Vagina (tissue), 2 donors: ENCODE measurements at regions not wholly inside any gene's neighbourhood (a gene's known extent, or its start where the extent isn't known, plus 50 kb on each side); places are given as distances from the start of the nearest gene placed in this dataset.

Source experiments
- DNase-seq, 2 donors: peaks; one replicate each; pipeline ENCODE4 v3.0.0-alpha.2; 2017; ENCODE audit errors: extremely low spot score in 2 of 2
- H3K27ac ChIP-seq: fragments of 200-600 bp; sonication (generic); one replicate; pipeline ENCODE4 v1.5.1; 2019
- H3K27me3 ChIP-seq: fragments of 200-600 bp; sonication (generic); one replicate; pipeline ENCODE4 v1.5.1; 2019
- H3K36me3 ChIP-seq, 2 donors: fragments of 200-600 bp; sonication (generic); one replicate each; pipeline ENCODE4 v1.5.1; 2017 to 2019
- H3K4me1 ChIP-seq: fragments of 200-600 bp; sonication (generic); one replicate; pipeline ENCODE4 v1.5.1; 2019
- H3K4me3 ChIP-seq, 2 donors: fragments of 200-600 bp; sonication (generic); 1 replicate in 1 of 2; 2 replicates in 1 of 2; pipeline ENCODE4 v1.5.1; 2016 to 2019
- H3K9me3 ChIP-seq: fragments of 200-600 bp; sonication (generic); one replicate; pipeline ENCODE4 v1.5.1; 2019
- POLR2A ChIP-seq, 2 donors: fragments of 450-650 bp; IDR thresholded peaks; one replicate each; pipeline ENCODE4 v1.6.1; 2017; ENCODE audit warnings: antibody characterized with exemption in 2 of 2, mild to moderate bottlenecking in 2 of 2, moderate library complexity in 2 of 2
- POLR2AphosphoS5 ChIP-seq, 2 donors: sonication (generic); formaldehyde crosslinking; IDR thresholded peaks; one replicate each; pipeline ENCODE4 v1.9.0; 2017; ENCODE audit warnings: antibody characterized with exemption in 2 of 2, mild to moderate bottlenecking in 2 of 2, low read depth in 1 of 2; ENCODE audit not compliant: insufficient read depth in 1 of 2
- intact Hi-C: fragments of 100-400 bp; cut with DNase I; formaldehyde crosslinking; loops from one replicate; pipeline ENCODE4 v1.15.1; 2023
- TF ChIP-seq, protein P1 (sequence below), 3 experiments: fragments of 450-650 bp in 2 of 3; fragments of 200-600 bp in 1 of 3; sonication (generic) in 1 of 3; IDR thresholded peaks; one replicate each; pipeline ENCODE4 v1.5.1; 2017 to 2019; ENCODE audit warnings: antibody characterized with exemption in 3 of 3, mild to moderate bottlenecking in 2 of 3, moderate library complexity in 2 of 3

DNA sequence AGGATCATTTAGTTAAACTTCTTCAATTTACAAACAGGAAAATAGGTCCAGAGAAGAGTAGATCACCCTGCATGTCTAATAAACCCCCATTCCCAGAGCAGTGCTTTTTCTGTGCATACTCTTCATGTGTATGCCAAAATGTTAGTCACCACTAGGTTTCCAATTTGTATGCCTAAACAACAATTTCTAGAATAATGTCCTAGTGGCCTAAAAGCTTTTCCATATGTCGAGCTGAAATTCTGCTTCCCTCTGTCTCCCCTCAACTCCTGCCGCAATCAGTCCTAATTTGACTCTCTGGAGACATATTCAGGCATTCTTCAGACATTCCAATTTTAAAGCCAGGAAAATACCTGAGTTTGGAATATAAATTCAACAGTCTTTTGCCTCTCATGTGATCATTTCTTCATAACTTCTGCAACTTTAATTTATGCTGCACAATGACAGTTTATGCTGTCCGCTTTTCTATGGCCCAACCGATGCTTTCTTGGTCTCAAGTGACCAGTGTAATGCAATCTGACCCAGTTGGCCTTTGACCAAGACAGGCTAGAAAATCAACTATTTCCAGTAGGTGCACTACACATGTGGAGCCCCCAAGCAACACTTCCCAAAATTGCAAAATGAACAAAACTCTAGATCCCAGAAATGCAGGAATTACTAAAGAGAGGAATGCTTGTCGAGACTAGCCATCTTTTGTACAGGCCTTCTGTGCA is 122.9 kb upstream of the FMR1 start:
- Histone ChIP-seq H3K36me3 (no peaks in the 10 kb centered on the region), H3K9me3 (no peaks in the 10 kb centered on the region), H3K27ac (no peak overlapping the region), H3K4me1 (no peaks in the 10 kb centered on the region), H3K4me3 (no peak overlapping the region), H3K27me3 (no peaks in the 10 kb centered on the region)
- intact Hi-C loops = no loop called here
- no peak for DNase-seq
- TF ChIP-seq, protein P1, sequence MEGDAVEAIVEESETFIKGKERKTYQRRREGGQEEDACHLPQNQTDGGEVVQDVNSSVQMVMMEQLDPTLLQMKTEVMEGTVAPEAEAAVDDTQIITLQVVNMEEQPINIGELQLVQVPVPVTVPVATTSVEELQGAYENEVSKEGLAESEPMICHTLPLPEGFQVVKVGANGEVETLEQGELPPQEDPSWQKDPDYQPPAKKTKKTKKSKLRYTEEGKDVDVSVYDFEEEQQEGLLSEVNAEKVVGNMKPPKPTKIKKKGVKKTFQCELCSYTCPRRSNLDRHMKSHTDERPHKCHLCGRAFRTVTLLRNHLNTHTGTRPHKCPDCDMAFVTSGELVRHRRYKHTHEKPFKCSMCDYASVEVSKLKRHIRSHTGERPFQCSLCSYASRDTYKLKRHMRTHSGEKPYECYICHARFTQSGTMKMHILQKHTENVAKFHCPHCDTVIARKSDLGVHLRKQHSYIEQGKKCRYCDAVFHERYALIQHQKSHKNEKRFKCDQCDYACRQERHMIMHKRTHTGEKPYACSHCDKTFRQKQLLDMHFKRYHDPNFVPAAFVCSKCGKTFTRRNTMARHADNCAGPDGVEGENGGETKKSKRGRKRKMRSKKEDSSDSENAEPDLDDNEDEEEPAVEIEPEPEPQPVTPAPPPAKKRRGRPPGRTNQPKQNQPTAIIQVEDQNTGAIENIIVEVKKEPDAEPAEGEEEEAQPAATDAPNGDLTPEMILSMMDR (IDR thresholded peaks at IDR 0.05) = no peak
- no peak for TF ChIP-seq POLR2A (IDR thresholded peaks at IDR 0.05)

DNA sequence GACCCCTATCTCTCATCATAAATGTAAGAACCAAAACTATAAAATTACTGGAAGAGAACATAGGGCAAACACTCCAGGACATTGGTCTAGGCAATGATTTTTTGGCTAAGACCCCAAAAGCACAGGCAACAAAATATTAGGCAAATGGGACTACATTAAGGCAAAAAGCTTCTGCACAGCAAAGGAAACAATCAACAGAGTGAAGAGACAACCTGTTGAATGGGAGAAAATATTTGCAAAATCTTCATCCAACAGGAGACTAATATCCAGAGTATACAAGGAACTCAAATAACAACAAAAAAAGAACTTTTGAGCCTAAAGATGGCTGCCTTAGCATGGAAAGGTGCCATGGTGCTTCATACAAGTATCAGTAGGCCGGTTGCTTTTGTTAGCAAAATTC is 111.1 kb upstream of the FMR1 start:
- TF ChIP-seq POLR2A (IDR thresholded peaks at IDR 0.05) (no peak), POLR2AphosphoS5 (IDR thresholded peaks at IDR 0.05; ENCODE audit: insufficient read depth in 1 of 2, low read depth in 1 of 2) (no peak)
- TF ChIP-seq, protein P1 (IDR thresholded peaks at IDR 0.05) = no peak
- Histone ChIP-seq H3K36me3 (no peaks in the 10 kb centered on the region), H3K9me3 (no peaks in the 10 kb centered on the region), H3K4me1 (no peaks in the 10 kb centered on the region), H3K27ac (no peak overlapping the region), H3K27me3 (no peaks in the 10 kb centered on the region), H3K4me3 (no peak overlapping the region)
- no peak for DNase-seq
- intact Hi-C loops = no loop called here

DNA sequence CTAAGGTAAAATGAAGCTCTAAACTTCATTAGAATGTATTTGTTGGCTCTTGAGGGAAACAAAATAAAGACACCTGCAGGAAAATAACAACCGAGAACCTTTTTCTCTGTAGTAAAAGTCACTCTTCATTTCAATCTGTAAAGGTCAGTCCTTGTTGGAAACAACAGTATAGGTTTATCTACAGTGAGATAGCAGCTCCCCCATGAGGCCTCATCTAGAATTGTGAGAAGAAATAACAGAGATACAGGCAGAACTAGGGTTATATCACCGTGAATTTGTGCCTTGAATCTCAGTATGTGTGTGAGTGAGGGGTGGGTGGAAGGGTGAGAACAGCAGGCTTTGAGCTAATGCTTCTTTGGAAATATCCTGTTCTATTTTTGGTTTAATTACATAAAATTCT is 107.8 kb upstream of the FMR1 start:
- H3K36me3 ChIP-seq = no peaks in the 10 kb centered on the region
- TF ChIP-seq POLR2AphosphoS5 (IDR thresholded peaks at IDR 0.05; ENCODE audit: insufficient read depth in 1 of 2, low read depth in 1 of 2) = no peak
- TF ChIP-seq, protein P1 (IDR thresholded peaks at IDR 0.05) = no peak
- no peak for TF ChIP-seq POLR2A (IDR thresholded peaks at IDR 0.05)
- no peaks in the 10 kb centered on the region for H3K9me3 ChIP-seq
- H3K4me1 ChIP-seq = no peaks in the 10 kb centered on the region
- intact Hi-C loops = no loop called here
- H3K4me3 ChIP-seq = no peak overlapping the region
- H3K27me3 ChIP-seq = no peaks in the 10 kb centered on the region
- no peak for DNase-seq
- H3K27ac ChIP-seq = no peak overlapping the region

DNA sequence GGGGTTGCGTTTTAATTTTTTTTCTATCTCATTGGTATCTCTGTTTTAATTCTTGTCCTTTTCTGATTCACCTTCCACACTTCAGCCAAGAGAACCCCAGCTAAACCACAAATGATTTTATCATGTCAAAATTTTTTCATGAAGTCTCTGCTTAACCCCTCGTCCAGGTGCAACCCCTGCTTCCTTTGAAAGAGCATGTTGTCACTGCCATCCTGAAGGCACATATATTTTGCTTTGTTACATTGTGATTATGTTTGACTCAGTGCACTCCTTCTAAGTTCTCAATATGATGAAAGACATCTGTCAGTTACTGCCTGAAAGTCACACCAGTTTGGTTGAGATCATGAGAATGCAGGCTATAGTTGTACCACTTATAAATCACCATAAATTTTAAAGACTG is 99.9 kb upstream of the FMR1 start:
- Histone ChIP-seq H3K4me1 (no peaks in the 10 kb centered on the region), H3K4me3 (no peak overlapping the region), H3K27me3 (no peaks in the 10 kb centered on the region), H3K27ac (no peak overlapping the region), H3K9me3 (no peaks in the 10 kb centered on the region), H3K36me3 (no peaks in the 10 kb centered on the region)
- no peak for TF ChIP-seq POLR2A (IDR thresholded peaks at IDR 0.05)
- TF ChIP-seq, protein P1 (IDR thresholded peaks at IDR 0.05) = no peak
- TF ChIP-seq POLR2AphosphoS5 (IDR thresholded peaks at IDR 0.05; ENCODE audit: insufficient read depth in 1 of 2, low read depth in 1 of 2) = no peak
- no peak for DNase-seq
- intact Hi-C loops = no loop called here

DNA sequence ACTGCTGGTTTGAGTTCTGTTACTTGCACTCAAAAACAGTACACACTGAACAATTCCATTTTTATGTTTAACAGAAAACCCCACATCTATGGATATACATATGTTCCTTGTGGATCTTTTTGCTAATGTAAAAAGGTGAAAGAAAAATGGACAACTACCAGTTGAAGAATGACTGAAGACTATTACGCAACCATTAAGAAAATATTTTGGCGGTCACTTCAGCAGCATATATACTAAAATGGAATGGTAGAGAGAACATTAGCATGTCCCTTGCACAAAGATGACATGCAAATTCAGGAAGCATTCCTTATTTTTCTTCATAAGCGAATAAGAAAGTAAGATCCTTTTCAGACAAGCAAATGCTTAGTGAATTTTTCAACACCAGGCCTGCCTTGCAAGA is 84.6 kb upstream of the FMR1 start:
- Histone ChIP-seq H3K4me1 (no peaks in the 10 kb centered on the region), H3K27me3 (no peaks in the 10 kb centered on the region), H3K9me3 (no peaks in the 10 kb centered on the region), H3K36me3 (no peaks in the 10 kb centered on the region), H3K4me3 (no peak overlapping the region), H3K27ac (no peak overlapping the region)
- intact Hi-C loops = no loop called here
- TF ChIP-seq POLR2A (IDR thresholded peaks at IDR 0.05) = no peak
- TF ChIP-seq POLR2AphosphoS5 (IDR thresholded peaks at IDR 0.05; ENCODE audit: insufficient read depth in 1 of 2, low read depth in 1 of 2) = no peak
- TF ChIP-seq, protein P1 (IDR thresholded peaks at IDR 0.05) = no peak
- DNase-seq = no peak
